GM11168 (cell line): ENCODE measurements at regions not wholly inside any gene's neighbourhood (a gene's known extent, or its start where the extent isn't known, plus 50 kb on each side); places are given as distances from the start of the nearest gene placed in this dataset.
"Not testable (repeated sequence)": the region's sequence is repeated elsewhere in the genome, so short reads cannot be mapped to it uniquely, and the experiment has no call there.

Source experiments
- in situ Hi-C: fragments of 300-500 bp; cut with MboI; formaldehyde crosslinking; loops from one replicate; pipeline ENCODE4 v1.12.0; 2022; ENCODE audit warnings: low sequenced_read_pairs; ENCODE audit not compliant: unreplicated experiment

DNA sequence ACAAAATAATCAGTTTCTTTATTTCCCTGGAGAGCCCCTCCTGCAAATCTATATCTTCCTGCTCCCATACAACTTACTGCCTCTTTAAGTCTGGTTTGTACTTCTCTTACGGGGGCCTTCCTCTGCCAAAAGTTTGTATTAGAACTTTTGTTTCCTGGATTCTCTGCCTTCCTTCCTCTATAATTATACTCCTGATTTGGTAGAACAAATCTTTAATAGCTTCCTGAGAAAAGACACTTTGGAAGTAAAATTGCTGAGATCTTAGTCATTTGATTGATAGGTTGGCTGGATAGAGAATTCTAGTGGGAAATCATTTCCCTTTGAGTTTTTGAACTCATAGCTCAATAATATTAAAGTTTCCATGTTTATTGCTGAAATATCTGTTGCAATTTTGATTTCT is 499.2 kb downstream of the RAB38 start:
- in situ Hi-C loops = no loop called here

DNA sequence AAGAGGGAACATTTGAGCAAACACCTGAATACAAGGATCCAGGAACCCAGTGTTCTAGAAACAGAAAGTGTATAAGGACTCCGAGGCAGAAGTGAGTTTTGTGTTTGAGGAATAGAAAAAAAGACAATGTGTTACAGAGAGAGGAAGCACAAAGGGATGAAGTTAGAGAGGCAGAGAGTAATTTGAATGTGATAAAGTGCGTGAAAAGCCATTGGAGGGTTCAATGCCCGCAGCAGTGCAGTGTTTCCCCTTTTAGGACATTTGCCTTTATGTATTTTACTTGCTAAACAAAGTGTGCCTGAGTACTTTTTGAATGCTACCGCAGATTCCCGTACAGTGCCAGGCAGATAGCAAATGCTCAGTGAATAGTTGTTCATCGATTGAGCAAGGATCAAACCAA is 508.5 kb downstream of the RAB38 start:
- in situ Hi-C loops = no loop called here

GRCh38 chr11:87662287-87662686 is 513.0 kb downstream of the RAB38 start:
- in situ Hi-C loops = no loop called here

- in situ Hi-C loops = no loop called here
Measured at GRCh38 chr11:87660926-87661660, 514.1 kb downstream of the RAB38 start.

DNA sequence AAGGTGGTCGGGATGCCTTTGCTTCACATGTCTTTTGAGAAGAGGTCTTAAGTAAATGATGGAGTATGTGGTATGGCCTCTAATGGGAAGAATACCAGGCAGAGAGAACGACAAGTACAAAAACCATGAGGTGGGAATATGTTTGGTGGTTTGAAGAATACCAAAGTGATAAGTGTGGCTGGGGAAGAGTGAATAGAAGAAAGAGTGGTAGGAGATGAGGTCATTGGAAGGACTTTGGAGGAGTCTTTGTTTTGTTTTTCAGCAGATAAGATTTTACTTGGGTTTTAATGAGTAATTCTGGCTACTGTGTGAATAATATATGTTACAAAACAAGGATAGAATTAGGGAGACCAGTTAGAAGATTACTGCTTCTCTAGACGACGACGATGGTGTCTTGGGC is 515.4 kb downstream of the RAB38 start:
- in situ Hi-C loops = no loop called here

GRCh38 chr11:87645626-87646025 is 529.6 kb downstream of the RAB38 start:
- in situ Hi-C loops = no loop called here

- in situ Hi-C loops = no loop called here
Measured at GRCh38 chr11:87639753-87640364, 535.4 kb downstream of the RAB38 start.

- in situ Hi-C loops = no loop called here
Measured at GRCh38 chr11:87635001-87635400, 540.2 kb downstream of the RAB38 start.

- in situ Hi-C loops = no loop called here
Measured at GRCh38 chr11:87634331-87634730, 540.9 kb downstream of the RAB38 start.

GRCh38 chr11:87628957-87629356 is 546.3 kb downstream of the RAB38 start:
- in situ Hi-C loops = no loop called here

DNA sequence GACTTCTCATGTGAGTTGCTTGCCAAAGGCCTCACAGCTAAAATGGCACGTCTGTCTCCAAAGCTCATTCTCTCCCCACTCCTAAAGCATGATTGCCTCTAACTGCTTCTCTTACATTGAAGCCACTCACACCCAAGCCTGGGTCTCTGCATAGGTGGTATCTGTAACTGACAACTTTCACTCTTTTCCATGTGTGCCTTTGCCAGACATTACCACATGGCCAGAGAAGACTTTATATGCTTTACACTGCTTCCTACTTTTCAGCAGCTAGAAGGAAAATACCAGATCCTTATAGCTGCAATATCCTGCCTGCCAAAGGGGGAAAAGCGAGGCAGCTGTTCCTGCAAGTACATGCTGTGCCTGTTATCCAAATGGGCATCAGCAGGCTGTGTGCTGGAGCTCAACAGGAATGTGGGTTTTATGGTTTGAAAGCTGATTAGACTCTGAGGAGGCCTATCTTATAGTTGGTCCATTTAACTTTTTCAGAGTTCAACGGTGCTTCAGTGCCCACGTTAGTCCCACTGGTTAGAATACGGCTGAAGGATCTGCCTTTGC is 547.1 kb downstream of the RAB38 start:
- in situ Hi-C loops = no loop called here

DNA sequence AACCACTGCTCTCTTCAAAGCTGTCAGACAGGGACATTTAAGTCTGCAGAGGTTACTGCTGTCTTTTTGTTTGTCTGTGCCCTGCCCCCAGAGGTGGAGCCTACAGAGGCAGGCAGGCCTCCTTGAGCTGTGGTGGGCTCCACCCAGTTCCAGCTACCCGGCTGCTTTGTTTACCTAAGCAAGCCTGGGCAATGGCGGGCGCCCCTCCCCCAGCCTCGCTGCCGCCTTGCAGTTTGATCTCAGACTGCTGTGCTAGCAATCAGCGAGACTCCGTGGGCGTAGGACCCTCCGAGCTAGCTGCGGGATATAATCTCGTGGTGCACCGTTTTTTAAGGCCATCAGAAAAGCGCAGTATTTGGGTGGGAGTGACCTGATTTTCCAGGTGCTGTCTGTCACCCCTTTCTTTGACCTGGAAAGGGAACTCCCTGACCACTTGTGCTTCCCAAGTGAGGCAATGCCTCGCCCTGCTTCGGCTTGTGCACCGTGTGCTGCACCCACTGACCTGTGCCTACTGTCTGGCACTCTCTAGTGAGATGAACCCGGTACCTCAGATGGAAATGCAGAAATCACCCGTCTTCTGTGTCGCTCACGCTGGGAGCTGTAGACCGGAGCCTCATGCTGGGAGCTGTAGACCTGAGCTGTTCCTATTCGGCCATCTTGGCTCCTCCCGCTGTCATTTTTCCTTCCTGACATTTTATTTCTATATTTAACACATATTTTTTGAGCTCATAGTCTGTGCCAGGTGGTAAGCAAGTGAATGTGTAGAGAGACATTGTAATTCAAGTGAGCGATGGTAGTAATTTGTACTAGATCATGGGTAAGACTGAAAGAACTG is 551.5 kb downstream of the RAB38 start:
- in situ Hi-C loops = not testable (repeated sequence)

DNA sequence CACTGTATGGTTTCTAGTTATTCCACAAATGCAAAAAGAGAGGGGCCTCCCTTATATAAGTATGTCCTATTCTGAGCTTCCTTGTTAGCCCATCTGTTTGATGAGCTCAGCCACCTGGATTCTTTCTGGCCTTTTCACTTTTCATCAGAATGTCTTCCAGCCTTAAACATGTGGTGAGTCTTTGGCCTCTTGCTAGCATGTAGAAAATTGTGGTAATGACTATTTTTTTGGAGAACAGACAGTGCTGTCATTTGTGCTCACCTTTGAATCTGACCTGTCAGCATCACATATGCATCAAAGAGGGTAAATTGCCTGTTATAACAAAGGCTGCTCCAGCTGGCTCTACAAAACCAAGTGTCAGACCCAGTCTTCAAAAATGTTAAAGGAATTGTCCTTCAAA is 558.7 kb downstream of the RAB38 start:
- in situ Hi-C loops = no loop called here

DNA sequence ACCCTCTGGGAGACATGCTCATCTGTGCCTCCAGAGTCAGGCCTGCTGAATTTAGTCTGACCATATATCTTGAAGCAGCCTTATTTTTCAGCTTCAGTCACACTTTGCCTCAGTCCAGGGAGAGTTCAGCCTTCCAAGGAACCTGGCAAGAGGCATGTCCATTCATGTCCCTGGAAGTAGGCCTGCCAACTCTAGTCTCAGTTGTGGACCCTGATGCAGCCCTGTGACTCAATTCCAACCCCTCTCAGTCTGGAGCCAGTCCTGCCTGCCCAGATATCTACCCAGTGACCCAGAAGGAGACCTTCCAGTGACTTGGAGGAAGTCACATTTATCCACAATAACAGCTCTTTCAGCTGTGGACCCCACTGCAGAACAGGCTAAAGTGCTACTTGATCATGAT is 566.6 kb downstream of the TMEM135 start:
- in situ Hi-C loops = no loop called here

- in situ Hi-C loops = no loop called here
Measured at GRCh38 chr11:87603887-87604286, 566.2 kb downstream of the TMEM135 start.

DNA sequence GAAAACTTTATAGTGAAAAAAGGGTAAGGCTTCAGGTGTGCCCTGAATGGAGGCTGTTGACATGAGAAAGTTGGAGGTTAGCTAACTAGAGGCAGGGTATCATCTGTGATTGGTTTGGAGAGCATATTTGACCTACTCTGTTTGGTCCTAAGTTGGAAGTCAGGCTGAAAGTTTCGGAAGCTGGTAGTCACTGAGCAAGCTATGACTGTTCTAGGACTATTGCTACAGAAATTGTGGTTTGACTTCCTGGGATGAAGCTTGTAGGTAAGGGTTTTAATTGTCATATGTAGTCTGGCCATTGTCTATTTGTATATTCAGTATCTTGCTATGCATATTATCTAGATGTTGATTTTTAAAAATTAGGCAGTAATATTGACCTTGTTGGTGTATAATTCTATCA is 565.0 kb downstream of the TMEM135 start:
- in situ Hi-C loops = no loop called here

DNA sequence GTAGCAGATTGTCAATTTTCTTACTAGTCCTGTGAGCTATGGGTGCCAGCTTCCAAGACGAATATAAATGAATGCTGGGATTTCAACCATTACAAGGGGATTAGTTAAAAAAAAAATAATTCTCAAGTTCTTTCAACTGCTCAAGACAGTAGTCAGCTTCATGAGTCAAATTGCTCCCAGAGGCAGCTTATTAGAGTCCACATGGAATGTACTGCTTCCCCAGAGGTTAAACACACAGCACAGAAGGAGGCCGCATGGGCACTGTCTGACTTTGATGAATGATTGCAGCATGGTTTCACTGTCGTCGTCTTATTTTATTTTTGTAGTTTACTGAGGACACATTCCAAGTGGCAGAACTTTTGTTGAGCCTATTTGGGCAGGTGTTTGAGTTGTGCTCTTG is 563.2 kb downstream of the TMEM135 start:
- in situ Hi-C loops = no loop called here

DNA sequence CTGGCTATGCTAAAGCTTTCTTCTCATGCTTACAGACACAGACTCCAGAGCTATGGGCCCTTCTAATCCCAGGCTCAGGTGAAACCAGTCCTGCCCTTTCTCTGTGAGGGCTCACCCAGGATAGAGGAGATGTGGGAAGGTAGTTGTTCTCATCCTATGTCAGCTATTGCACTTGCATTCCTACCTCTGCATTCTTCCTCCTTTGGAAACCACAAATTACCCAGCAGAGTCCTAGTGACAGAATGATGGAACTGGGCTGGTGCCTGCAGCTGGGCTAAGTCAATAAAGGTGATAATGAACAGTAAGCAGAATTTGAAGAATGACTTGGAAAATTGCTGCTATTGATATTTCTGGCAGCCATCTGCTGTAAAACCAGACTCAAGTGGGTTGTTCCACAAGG is 560.0 kb downstream of the TMEM135 start:
- in situ Hi-C loops = no loop called here

GRCh38 chr11:87596176-87596575 is 558.4 kb downstream of the TMEM135 start:
- in situ Hi-C loops = no loop called here

DNA sequence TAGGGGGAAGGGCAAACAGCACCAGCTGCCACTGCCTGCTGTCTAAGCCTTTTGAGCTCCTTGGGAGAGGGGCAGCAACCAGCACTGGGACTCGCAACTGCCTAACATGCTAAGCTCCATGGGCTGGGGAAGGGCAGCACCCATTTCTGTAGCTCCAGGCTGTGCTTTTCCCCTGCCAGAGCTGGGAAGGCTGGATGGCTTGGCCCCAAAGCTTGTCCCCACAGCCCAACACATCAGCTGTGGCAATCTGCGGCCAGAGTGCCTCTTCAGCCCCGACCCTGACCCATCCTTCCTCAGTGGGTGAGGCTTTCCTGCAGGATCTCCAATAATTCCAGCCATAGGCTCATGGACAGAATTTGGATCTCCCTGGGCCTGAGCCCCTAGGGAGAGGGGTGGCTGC is 551.3 kb downstream of the TMEM135 start:
- in situ Hi-C loops = no loop called here

GRCh38 chr11:87585613-87586012 is 547.9 kb downstream of the TMEM135 start:
- in situ Hi-C loops = not testable (repeated sequence)
